K562 (cell line): ENCODE measurements at regions not wholly inside any gene's neighbourhood (a gene's known extent, or its start where the extent isn't known, plus 50 kb on each side); places are given as distances from the start of the nearest gene placed in this dataset.

Experiments used
- CAMTA2 ChIP-seq: fragments of 250-450 bp; sonication (Bioruptor Pico); conservative IDR thresholded peaks from 2 replicates; pipeline ENCODE4 v1.5.1; 2022
- CREM ChIP-seq: IDR thresholded peaks from 2 replicates; pipeline ENCODE4 v1.6.1; 2014; ENCODE audit warnings: antibody characterized with exemption, low read depth
- PCBP2 ChIP-seq: fragments of 200-400 bp; formaldehyde crosslinking; IDR thresholded peaks from 2 replicates; pipeline ENCODE4 v1.6.1; 2018; ENCODE audit warnings: low read length, low read depth, mild to moderate bottlenecking, moderate library complexity; ENCODE audit not compliant: poor library complexity, severe bottlenecking
- RAD21 ChIP-seq, 2 experiments: fragments of 250-450 bp in 1 of 2; fragments of 450-650 bp in 1 of 2; sonication (Bioruptor Pico) in 1 of 2; formaldehyde crosslinking in 1 of 2; IDR thresholded peaks in 1 of 2; conservative IDR thresholded peaks in 1 of 2; 2 replicates each; pipeline versions ENCODE4 v1.4.0 to v1.8.0; 2020 to 2022; ENCODE audit warnings: mild to moderate bottlenecking in 2 of 2, moderate library complexity in 1 of 2
- SP1 ChIP-seq: sonication (generic); formaldehyde crosslinking; IDR thresholded peaks from 2 replicates; pipeline ENCODE4 v1.8.1; 2022; ENCODE audit warnings: mild to moderate bottlenecking, missing genetic modification reagents
- TF ChIP-seq, protein P1 (sequence below), 3 experiments: IDR thresholded peaks in 2 of 3; conservative IDR thresholded peaks in 1 of 3; 2 replicates each; pipeline ENCODE4 v1.5.1; 2011 to 2012; ENCODE audit warnings: low read length in 3 of 3, mild to moderate bottlenecking in 3 of 3, control low read depth in 2 of 3, improper control_type of control experiment in 1 of 3, inconsistent platforms in 1 of 3, low read depth in 1 of 3, mixed read lengths in 1 of 3, moderate library complexity in 1 of 3; ENCODE audit not compliant: insufficient read depth in 2 of 3

DNA sequence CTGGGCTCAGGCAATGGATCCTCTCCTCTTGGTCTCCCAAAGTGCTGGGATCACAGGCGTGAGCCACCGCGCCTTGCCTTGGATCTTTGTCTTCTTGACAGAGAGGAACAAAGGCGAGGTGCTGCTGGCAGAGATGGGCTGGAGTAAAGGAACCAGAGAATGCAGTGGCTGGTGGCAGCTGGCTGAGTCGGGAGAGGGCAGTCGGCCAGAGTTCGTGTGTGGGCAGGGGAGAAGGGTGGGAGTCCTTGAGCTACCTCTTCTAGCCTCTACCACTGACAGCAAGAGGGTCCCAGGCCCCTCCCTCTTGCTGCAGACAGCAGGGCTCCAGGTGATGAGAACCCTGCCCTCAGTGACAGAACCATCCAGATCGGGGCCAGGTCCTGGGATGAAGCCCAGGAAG, 86.2 kb upstream of the LINC01488 start:
- TF ChIP-seq SP1 (CRISPR knock-in tag) (no peak), RAD21 (CRISPR knock-in tag; conservative IDR thresholded peaks at IDR 0.05 in 1 of 2, IDR thresholded peaks at IDR 0.05 in 1 of 2) (no peak), PCBP2 (no peak), CAMTA2 (CRISPR knock-in tag) (no peak), CREM (no peak)
- TF ChIP-seq, protein P1, sequence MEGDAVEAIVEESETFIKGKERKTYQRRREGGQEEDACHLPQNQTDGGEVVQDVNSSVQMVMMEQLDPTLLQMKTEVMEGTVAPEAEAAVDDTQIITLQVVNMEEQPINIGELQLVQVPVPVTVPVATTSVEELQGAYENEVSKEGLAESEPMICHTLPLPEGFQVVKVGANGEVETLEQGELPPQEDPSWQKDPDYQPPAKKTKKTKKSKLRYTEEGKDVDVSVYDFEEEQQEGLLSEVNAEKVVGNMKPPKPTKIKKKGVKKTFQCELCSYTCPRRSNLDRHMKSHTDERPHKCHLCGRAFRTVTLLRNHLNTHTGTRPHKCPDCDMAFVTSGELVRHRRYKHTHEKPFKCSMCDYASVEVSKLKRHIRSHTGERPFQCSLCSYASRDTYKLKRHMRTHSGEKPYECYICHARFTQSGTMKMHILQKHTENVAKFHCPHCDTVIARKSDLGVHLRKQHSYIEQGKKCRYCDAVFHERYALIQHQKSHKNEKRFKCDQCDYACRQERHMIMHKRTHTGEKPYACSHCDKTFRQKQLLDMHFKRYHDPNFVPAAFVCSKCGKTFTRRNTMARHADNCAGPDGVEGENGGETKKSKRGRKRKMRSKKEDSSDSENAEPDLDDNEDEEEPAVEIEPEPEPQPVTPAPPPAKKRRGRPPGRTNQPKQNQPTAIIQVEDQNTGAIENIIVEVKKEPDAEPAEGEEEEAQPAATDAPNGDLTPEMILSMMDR (IDR thresholded peaks at IDR 0.05 in 2 of 3, conservative IDR thresholded peaks at IDR 0.05 in 1 of 3; ENCODE audit: insufficient read depth in 2 of 3, low read depth in 1 of 3, low read length in 3 of 3) = no peak
